Mesodermal cell (in vitro differentiated cells): ENCODE measurements at regions not wholly inside any gene's neighbourhood (a gene's known extent, or its start where the extent isn't known, plus 50 kb on each side); places are given as distances from the start of the nearest gene placed in this dataset.

Experiments
- H3K27ac ChIP-seq: 2 replicates; pipeline ENCODE4 v1.7.0; 2013; ENCODE audit warnings: mild to moderate bottlenecking, low read depth, low read length, moderate library complexity; ENCODE audit not compliant: severe bottlenecking
- H3K36me3 ChIP-seq: 2 replicates; pipeline ENCODE4 v1.7.1; 2013; ENCODE audit warnings: mild to moderate bottlenecking, low read length, moderate library complexity; ENCODE audit not compliant: control insufficient read depth, insufficient read depth
- H3K4me1 ChIP-seq: one replicate; pipeline ENCODE4 v1.7.1; 2013; ENCODE audit warnings: mild to moderate bottlenecking, low read length; ENCODE audit not compliant: insufficient read depth, control insufficient read depth, poor library complexity, severe bottlenecking
- H3K4me3 ChIP-seq: 2 replicates; pipeline ENCODE4 v1.7.0; 2013; ENCODE audit warnings: low read length, control low read depth, mild to moderate bottlenecking; ENCODE audit not compliant: insufficient read depth, poor library complexity, severe bottlenecking; ENCODE audit errors: extremely low read depth
- H3K9me3 ChIP-seq: 2 replicates; pipeline ENCODE4 v1.7.1; 2013; ENCODE audit warnings: mild to moderate bottlenecking, low read length, moderate library complexity; ENCODE audit not compliant: control insufficient read depth
- WGBS, 2 experiments: methylation state at CpG; one replicate each; pipeline ENCODE4 v1.1.5; 2013; ENCODE audit warnings: missing lambda C conversion rate in 2 of 2; ENCODE audit not compliant: insufficient coverage in 2 of 2; 5-methylcytosine and 5-hydroxymethylcytosine counted together

GRCh38 chr14:61213920-61214319, 67.2 kb downstream of the TMEM30B start:
- Histone ChIP-seq H3K9me3 (no peaks in the 10 kb centered on the region), H3K36me3 (no peaks in the 10 kb centered on the region), H3K4me1 (no peaks in the 10 kb centered on the region), H3K27ac (no peak overlapping the region), H3K4me3 (no peak overlapping the region)
- 86% methylated on average over 1 of the region's 4 CpGs; no CpG with 5 or more reads in 1 of the 2 experiments for WGBS, 2 experiments

- Histone ChIP-seq H3K9me3 (no peaks in the 10 kb centered on the region), H3K36me3 (no peaks in the 10 kb centered on the region), H3K4me1 (no peaks in the 10 kb centered on the region), H3K27ac (no peak overlapping the region), H3K4me3 (no peak overlapping the region)
- WGBS, 2 experiments = 79% methylated on average over 3 of the region's 3 CpGs; no CpG with 5 or more reads in 1 of the 2 experiments
These were observed 67.9 kb downstream of the TMEM30B start for GRCh38 chr14:61213191-61213621.

- Histone ChIP-seq H3K27ac (no peak overlapping the region), H3K9me3 (no peaks in the 10 kb centered on the region), H3K36me3 (no peaks in the 10 kb centered on the region), H3K4me1 (no peaks in the 10 kb centered on the region), H3K4me3 (no peak overlapping the region)
- 80% methylated on average over 1 of the region's 1 CpG; no CpG with 5 or more reads in 1 of the 2 experiments for WGBS, 2 experiments
These were observed 68.6 kb downstream of the TMEM30B start for GRCh38 chr14:61212546-61212945.

GRCh38 chr14:61211476-61212255, 69.5 kb downstream of the TMEM30B start:
- no peak overlapping the region for H3K4me3 ChIP-seq
- H3K36me3 ChIP-seq = no peaks in the 10 kb centered on the region
- WGBS, 2 experiments = 91 to 97% methylated on average over 5 to 6 of the region's 9 CpGs
- H3K27ac ChIP-seq = no peak overlapping the region
- no peaks in the 10 kb centered on the region for H3K4me1 ChIP-seq
- no peaks in the 10 kb centered on the region for H3K9me3 ChIP-seq

- H3K36me3 ChIP-seq = no peaks in the 10 kb centered on the region
- no peak overlapping the region for H3K27ac ChIP-seq
- no peak overlapping the region for H3K4me3 ChIP-seq
- H3K4me1 ChIP-seq = no peaks in the 10 kb centered on the region
- 80 to 81% methylated on average over 6 to 9 of the region's 10 CpGs for WGBS, 2 experiments
- H3K9me3 ChIP-seq = no peaks in the 10 kb centered on the region
These were observed 77.9 kb downstream of the TMEM30B start for GRCh38 chr14:61203081-61203753.

- H3K4me1 ChIP-seq = no peaks in the 10 kb centered on the region
- no peak overlapping the region for H3K4me3 ChIP-seq
- WGBS, 2 experiments = 50 to 94% methylated on average over 1 to 2 of the region's 3 CpGs
- no peaks in the 10 kb centered on the region for H3K36me3 ChIP-seq
- H3K9me3 ChIP-seq = no peaks in the 10 kb centered on the region
- H3K27ac ChIP-seq = no peak overlapping the region
These were observed 79.0 kb downstream of the TMEM30B start for GRCh38 chr14:61202124-61202523.

- 100% methylated on average over 2 of the region's 3 CpGs; no CpG with 5 or more reads in 1 of the 2 experiments for WGBS, 2 experiments
- Histone ChIP-seq H3K4me1 (no peaks in the 10 kb centered on the region), H3K9me3 (no peaks in the 10 kb centered on the region), H3K27ac (no peak overlapping the region), H3K4me3 (no peak overlapping the region), H3K36me3 (no peaks in the 10 kb centered on the region)
These were observed 80.0 kb downstream of the TMEM30B start for GRCh38 chr14:61201171-61201570.

- no peak overlapping the region for H3K4me3 ChIP-seq
- H3K27ac ChIP-seq = no peak overlapping the region
- H3K36me3 ChIP-seq = no peaks in the 10 kb centered on the region
- 80% methylated on average over 1 of the region's 4 CpGs for WGBS, 2 experiments
- H3K9me3 ChIP-seq = no peaks in the 10 kb centered on the region
- no peaks in the 10 kb centered on the region for H3K4me1 ChIP-seq
These were observed 83.7 kb downstream of the TMEM30B start for GRCh38 chr14:61197416-61197815.

GRCh38 chr14:61196792-61197191, 84.3 kb downstream of the TMEM30B start:
- Histone ChIP-seq H3K27ac (no peak overlapping the region), H3K4me1 (no peaks in the 10 kb centered on the region), H3K4me3 (no peak overlapping the region), H3K36me3 (no peaks in the 10 kb centered on the region), H3K9me3 (no peaks in the 10 kb centered on the region)
- WGBS, 2 experiments = 58 to 90% methylated on average over 3 of the region's 3 CpGs

- no peak overlapping the region for H3K4me3 ChIP-seq
- H3K27ac ChIP-seq = no peak overlapping the region
- no peaks in the 10 kb centered on the region for H3K36me3 ChIP-seq
- 94% methylated on average over 2 of the region's 2 CpGs for WGBS, 2 experiments
- no peaks in the 10 kb centered on the region for H3K4me1 ChIP-seq
- H3K9me3 ChIP-seq = no peaks in the 10 kb centered on the region
These were observed 85.1 kb downstream of the TMEM30B start for GRCh38 chr14:61196034-61196433.

- no peak overlapping the region for H3K4me3 ChIP-seq
- peaks cover 12% of the 10 kb centered on the region for H3K4me1 ChIP-seq
- 67% methylated on average over 1 of the region's 1 CpG; no CpG with 5 or more reads in 1 of the 2 experiments for WGBS, 2 experiments
- no peaks in the 10 kb centered on the region for H3K36me3 ChIP-seq
- no peaks in the 10 kb centered on the region for H3K9me3 ChIP-seq
- no peak overlapping the region for H3K27ac ChIP-seq
These were observed 87.7 kb downstream of the TMEM30B start for GRCh38 chr14:61193476-61193875.
